HG02588 (cell line): ENCODE measurements at regions not wholly inside any gene's neighbourhood (a gene's known extent, or its start where the extent isn't known, plus 50 kb on each side); places are given as distances from the start of the nearest gene placed in this dataset.

ENCODE experiments used
- ATAC-seq: cut with Tn5 transposase; IDR thresholded peaks from one replicate; pipeline ENCODE4 v1.9.1; 2021; ENCODE audit warnings: mild to moderate bottlenecking, moderate library complexity; ENCODE audit not compliant: unreplicated experiment

- no peak for ATAC-seq
These were observed 2184.4 kb upstream of the TENM3 start for GRCh38 chr4:180058691-180059215.

GRCh38 chr4:180059216-180059881 lies 2183.9 kb upstream of the TENM3 start:
- no peak for ATAC-seq

GRCh38 chr4:180060159-180060889 lies 2182.9 kb upstream of the TENM3 start:
- ATAC-seq = no peak

- ATAC-seq = no peak
These were observed 2162.1 kb upstream of the TENM3 start for GRCh38 chr4:180081072-180081471.

- ATAC-seq = no peak
These were observed 2158.6 kb upstream of the TENM3 start for GRCh38 chr4:180084561-180084960.

- ATAC-seq = no peak
These were observed 2156.6 kb upstream of the TENM3 start for GRCh38 chr4:180086480-180087190.

- ATAC-seq = no peak
These were observed 2144.6 kb upstream of the TENM3 start for GRCh38 chr4:180098586-180098985.

GRCh38 chr4:180099957-180100356 lies 2143.2 kb upstream of the TENM3 start:
- ATAC-seq = no peak

- no peak for ATAC-seq
These were observed 2142.5 kb upstream of the TENM3 start for GRCh38 chr4:180100433-180101344.

GRCh38 chr4:180101348-180102083 lies 2141.7 kb upstream of the TENM3 start:
- no peak for ATAC-seq

- ATAC-seq = no peak
These were observed 2139.4 kb upstream of the TENM3 start for GRCh38 chr4:180103794-180104193.

GRCh38 chr4:180105362-180105761 lies 2137.8 kb upstream of the TENM3 start:
- no peak for ATAC-seq

- ATAC-seq = no peak
These were observed 2137.1 kb upstream of the TENM3 start for GRCh38 chr4:180106122-180106521.

GRCh38 chr4:180106997-180107396 lies 2136.2 kb upstream of the TENM3 start:
- ATAC-seq = no peak

GRCh38 chr4:180116840-180117239 lies 2126.4 kb upstream of the TENM3 start:
- ATAC-seq = no peak

- ATAC-seq = no peak
These were observed 2123.1 kb upstream of the TENM3 start for GRCh38 chr4:180120068-180120467.

GRCh38 chr4:180134091-180134866 lies 2108.9 kb upstream of the TENM3 start:
- ATAC-seq = peak; percentile 58

GRCh38 chr4:180141734-180142133 lies 2101.5 kb upstream of the TENM3 start:
- ATAC-seq = no peak

- no peak for ATAC-seq
These were observed 2094.5 kb upstream of the TENM3 start for GRCh38 chr4:180148737-180149136.
